CD8-positive, alpha-beta memory T cell (primary cell): ENCODE measurements at regions not wholly inside any gene's neighbourhood (a gene's known extent, or its start where the extent isn't known, plus 50 kb on each side); places are given as distances from the start of the nearest gene placed in this dataset.

ENCODE experiments used
- CTCF ChIA-PET: fragments of 350-600 bp; sonication (Branson Sonifier 250); formaldehyde crosslinking; loops from one replicate; lab custom pipeline; 2021; ENCODE audit warnings: antibody characterized with exemption; lab: Charles Lee
- POLR2A ChIA-PET: fragments of 350-600 bp; sonication (Branson Sonifier 250); formaldehyde crosslinking; loops from one replicate; lab custom pipeline; 2021; ENCODE audit warnings: antibody characterized with exemption; lab: Charles Lee
- DNase-seq, 5 donors: peaks; one replicate each; pipeline versions ENCODE4 v3.0.0 to v3.0.0-alpha.2; 2020 to 2022; ENCODE audit warnings: mixed read lengths in 1 of 5
- H3K27ac ChIP-seq: one replicate; pipeline ENCODE4 v1.7.0; 2013; ENCODE audit warnings: low read depth, mild to moderate bottlenecking, low read length, moderate library complexity
- H3K27me3 ChIP-seq: 2 replicates; pipeline ENCODE4 v1.7.0; 2013; ENCODE audit warnings: low read length, mild to moderate bottlenecking; ENCODE audit not compliant: insufficient read depth, poor library complexity, severe bottlenecking
- H3K36me3 ChIP-seq: 2 replicates; pipeline ENCODE4 v1.7.0; 2013; ENCODE audit warnings: mild to moderate bottlenecking, low read length, moderate library complexity; ENCODE audit not compliant: insufficient read depth
- H3K4me1 ChIP-seq: 2 replicates; pipeline ENCODE4 v1.7.0; 2013; ENCODE audit warnings: mild to moderate bottlenecking, low read length, moderate library complexity; ENCODE audit not compliant: insufficient read depth
- H3K4me3 ChIP-seq: 2 replicates; pipeline ENCODE4 v1.7.0; 2013; ENCODE audit warnings: mild to moderate bottlenecking, low read length
- H3K9me3 ChIP-seq: 2 replicates; pipeline ENCODE4 v1.7.0; 2013; ENCODE audit warnings: mild to moderate bottlenecking, low read length
- H3K27ac Mint-ChIP-seq, 8 donors: one replicate each; pipeline ENCODE4 v1.8.0; 2020 to 2021; ENCODE audit warnings: mixed read lengths in 8 of 8, mild to moderate bottlenecking in 6 of 8, inconsistent platforms in 3 of 8, moderate library complexity in 3 of 8
- H3K27me3 Mint-ChIP-seq, 2 donors: one replicate each; pipeline ENCODE4 v1.8.0; 2020 to 2021; ENCODE audit warnings: mixed read lengths in 2 of 2, mild to moderate bottlenecking in 1 of 2, moderate library complexity in 1 of 2
- H3K36me3 Mint-ChIP-seq, 3 donors: one replicate each; pipeline ENCODE4 v1.8.0; 2020 to 2021; ENCODE audit warnings: mixed read lengths in 3 of 3, inconsistent platforms in 1 of 3, mild to moderate bottlenecking in 1 of 3
- H3K4me1 Mint-ChIP-seq, 3 donors: one replicate each; pipeline ENCODE4 v1.8.0; 2020 to 2021; ENCODE audit warnings: mixed read lengths in 3 of 3, inconsistent platforms in 1 of 3, mild to moderate bottlenecking in 1 of 3
- H3K4me3 Mint-ChIP-seq, 7 donors: one replicate each; pipeline ENCODE4 v1.8.0; 2020 to 2021; ENCODE audit warnings: mixed read lengths in 7 of 7, mild to moderate bottlenecking in 6 of 7, moderate library complexity in 4 of 7, inconsistent platforms in 2 of 7
- H3K9me3 Mint-ChIP-seq, 5 donors: one replicate each; pipeline ENCODE4 v1.8.0; 2020 to 2022; ENCODE audit warnings: mixed read lengths in 5 of 5, mild to moderate bottlenecking in 3 of 5, moderate library complexity in 2 of 5, inconsistent platforms in 1 of 5

DNA sequence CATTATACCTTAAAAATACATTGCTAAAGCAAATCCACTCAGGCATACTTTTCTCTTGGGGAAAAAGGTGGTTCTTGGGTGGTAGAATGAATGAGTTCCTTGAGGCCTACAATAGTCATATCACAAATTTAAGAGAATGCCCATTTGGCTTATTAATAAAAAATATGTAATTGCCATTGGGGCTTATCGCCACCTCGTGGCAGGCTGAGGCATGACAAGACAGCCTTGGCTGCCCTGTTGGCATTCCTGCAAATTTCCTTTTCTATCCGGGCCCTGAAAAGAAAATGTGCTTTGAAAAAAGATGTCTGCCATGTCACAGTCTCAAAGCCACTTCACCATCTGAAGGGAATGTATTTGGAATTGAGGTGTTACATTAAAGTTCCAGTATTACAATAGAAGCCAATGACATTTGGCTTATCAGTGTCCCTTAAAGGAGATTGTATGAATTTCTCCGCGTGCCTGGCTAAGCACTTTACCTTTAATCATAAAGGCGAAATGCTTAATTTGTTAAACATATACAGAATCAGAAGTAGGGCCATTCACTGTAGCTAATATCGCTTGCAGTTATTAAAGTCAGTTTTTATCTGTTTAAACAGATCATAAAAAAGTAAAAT lies 188.3 kb upstream of the ZFP64 start:
- CTCF ChIA-PET: interaction anchor here (1.0 to 1.4 kb wide), 3 partner anchors 11 to 27 kb away, joined by 3 read pairs; no protein-coding TSS in a partner anchor
- H3K36me3 ChIP-seq: no peaks in the 10 kb centered on the region
- Mint-ChIP-seq H3K4me1 (peaks cover 8 to 22% (median 16%) of the 10 kb centered on the region in 3 donors), H3K36me3 (peaks cover 0 to 3% (median 0%) of the 10 kb centered on the region in 3 donors), H3K27me3 (peaks cover 0 to 3% of the 10 kb centered on the region in 2 donors), H3K4me3 (no peak overlapping the region), H3K9me3 (peaks cover 0 to 9% (median 5%) of the 10 kb centered on the region in 5 donors), H3K27ac (no peak overlapping the region)
- DNase-seq: peak in 4 of 5 donors; percentile 4 to 51 (median 22)
- POLR2A ChIA-PET: no interaction called here
- H3K9me3 ChIP-seq: no peaks in the 10 kb centered on the region
- no peak overlapping the region for H3K27ac ChIP-seq
- no peak overlapping the region for H3K4me3 ChIP-seq
- H3K4me1 ChIP-seq: peaks cover 6% of the 10 kb centered on the region
- H3K27me3 ChIP-seq: no peaks in the 10 kb centered on the region

DNA sequence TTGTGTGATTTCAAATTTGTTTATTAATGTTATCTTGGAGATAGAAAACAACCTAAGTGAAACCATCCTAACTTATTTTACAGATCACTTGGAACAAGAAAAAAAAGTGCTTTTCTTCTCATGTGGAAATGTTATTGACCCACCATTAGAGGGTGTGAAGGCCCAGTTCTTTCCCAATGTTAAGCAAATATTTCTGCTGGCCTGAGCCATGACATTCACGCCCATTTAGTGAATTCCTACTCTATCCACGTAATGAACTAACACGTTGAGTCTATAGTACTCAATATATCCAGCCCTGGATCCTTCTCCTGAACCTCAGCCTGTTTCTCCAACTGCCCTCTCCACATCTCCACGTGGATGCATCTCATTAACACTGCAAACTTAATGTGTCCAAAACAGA lies 180.6 kb upstream of the ZFP64 start:
- H3K27me3 ChIP-seq: no peaks in the 10 kb centered on the region
- no peak overlapping the region for H3K4me3 Mint-ChIP-seq
- H3K27ac ChIP-seq: no peak overlapping the region
- H3K4me1 ChIP-seq: no peaks in the 10 kb centered on the region
- no peaks in the 10 kb centered on the region for H3K36me3 ChIP-seq
- H3K4me3 ChIP-seq: no peak overlapping the region
- no peaks in the 10 kb centered on the region for H3K4me1 Mint-ChIP-seq
- H3K9me3 ChIP-seq: no peaks in the 10 kb centered on the region
- no peak overlapping the region for H3K27ac Mint-ChIP-seq
- ChIA-PET CTCF (no interaction called here), POLR2A (no interaction called here)
- peaks cover 7 to 10% of the 10 kb centered on the region in 2 donors for H3K27me3 Mint-ChIP-seq
- H3K36me3 Mint-ChIP-seq: no peaks in the 10 kb centered on the region
- no peak for DNase-seq
- no peaks in the 10 kb centered on the region for H3K9me3 Mint-ChIP-seq

- POLR2A ChIA-PET: no interaction called here
Measured at GRCh38 chr20:52365688-52366087, 174.1 kb upstream of the ZFP64 start.

DNA sequence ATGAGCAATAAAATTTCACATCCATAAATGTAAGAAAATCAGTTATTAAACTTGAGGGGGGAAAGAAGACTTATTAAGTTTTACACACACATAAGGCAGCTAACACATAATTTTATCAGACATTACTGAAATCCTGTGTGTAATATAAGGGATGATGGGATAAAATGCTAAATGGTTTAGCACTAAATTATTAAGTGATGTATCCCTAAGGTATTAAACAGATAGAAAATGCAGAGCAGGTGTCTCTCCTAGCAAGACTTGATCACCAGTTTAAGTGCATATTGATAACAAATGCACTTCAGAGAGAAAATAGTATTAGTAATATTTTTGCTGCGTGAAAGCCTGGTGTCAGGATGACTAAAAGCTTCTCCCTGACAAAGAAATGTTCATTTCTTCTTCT lies 172.8 kb upstream of the ZFP64 start:
- H3K27ac Mint-ChIP-seq: no peak overlapping the region
- Histone ChIP-seq H3K27me3 (no peaks in the 10 kb centered on the region), H3K4me3 (no peak overlapping the region), H3K4me1 (no peaks in the 10 kb centered on the region), H3K36me3 (no peaks in the 10 kb centered on the region), H3K27ac (no peak overlapping the region), H3K9me3 (no peaks in the 10 kb centered on the region)
- ChIA-PET POLR2A (no interaction called here), CTCF (interaction anchor here (0.6 to 1.0 kb wide), 2 partner anchors 11 to 306 kb away, joined by 3 read pairs; no protein-coding TSS in a partner anchor)
- peaks cover 0 to 2% (median 0%) of the 10 kb centered on the region in 5 donors for H3K9me3 Mint-ChIP-seq
- H3K4me3 Mint-ChIP-seq: no peak overlapping the region
- DNase-seq: no peak
- peaks cover 7 to 51% of the 10 kb centered on the region in 2 donors for H3K27me3 Mint-ChIP-seq
- no peaks in the 10 kb centered on the region for H3K4me1 Mint-ChIP-seq
- H3K36me3 Mint-ChIP-seq: peaks cover 0 to 5% (median 0%) of the 10 kb centered on the region in 3 donors

More at GRCh38 chr20:52365688-52366087, 174.1 kb upstream of the ZFP64 start:
- Histone ChIP-seq H3K27ac (no peak overlapping the region), H3K4me1 (no peaks in the 10 kb centered on the region), H3K4me3 (no peak overlapping the region), H3K9me3 (no peaks in the 10 kb centered on the region), H3K36me3 (no peaks in the 10 kb centered on the region), H3K27me3 (no peaks in the 10 kb centered on the region)
- H3K27me3 Mint-ChIP-seq: peaks cover 0 to 40% of the 10 kb centered on the region in 2 donors
- CTCF ChIA-PET: no interaction called here
- H3K9me3 Mint-ChIP-seq: peaks cover 0 to 2% (median 0%) of the 10 kb centered on the region in 5 donors
- H3K4me1 Mint-ChIP-seq: no peaks in the 10 kb centered on the region
- DNase-seq: no peak
- H3K36me3 Mint-ChIP-seq: peaks cover 0 to 5% (median 0%) of the 10 kb centered on the region in 3 donors
- no peak overlapping the region for H3K4me3 Mint-ChIP-seq
- no peak overlapping the region for H3K27ac Mint-ChIP-seq

- Mint-ChIP-seq H3K9me3 (peaks cover under 1 to 2% (median 2%) of the 10 kb centered on the region in 5 donors), H3K27me3 (peaks cover 12 to 50% of the 10 kb centered on the region in 2 donors), H3K36me3 (peaks cover 0 to 5% (median 0%) of the 10 kb centered on the region in 3 donors), H3K4me3 (no peak overlapping the region), H3K27ac (no peak overlapping the region), H3K4me1 (no peaks in the 10 kb centered on the region)
- Histone ChIP-seq H3K9me3 (no peaks in the 10 kb centered on the region), H3K27me3 (no peaks in the 10 kb centered on the region), H3K4me1 (no peaks in the 10 kb centered on the region), H3K27ac (no peak overlapping the region), H3K4me3 (no peak overlapping the region), H3K36me3 (no peaks in the 10 kb centered on the region)
- ChIA-PET CTCF (no interaction called here), POLR2A (no interaction called here)
- DNase-seq: no peak
Measured at GRCh38 chr20:52361650-52362049, 170.1 kb upstream of the ZFP64 start.

DNA sequence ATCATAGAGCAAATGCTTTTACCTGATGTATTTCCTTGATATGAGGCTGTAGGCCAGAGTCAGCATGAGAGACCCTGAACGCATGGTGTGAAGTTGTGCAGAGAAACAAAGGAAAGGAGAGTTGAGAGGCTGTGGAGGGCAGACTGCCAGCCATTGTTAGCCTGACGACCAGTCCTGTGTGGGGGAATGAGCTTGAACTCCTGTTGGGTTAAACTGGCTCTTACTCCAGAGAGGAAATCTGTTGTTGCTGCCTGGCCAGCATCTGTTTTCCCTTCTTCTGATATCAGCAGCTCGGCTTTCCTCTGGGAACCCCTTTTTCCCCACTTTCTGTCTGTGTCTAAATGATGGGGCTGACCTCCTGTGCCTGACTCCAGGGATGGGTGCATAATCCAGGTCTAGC lies 158.2 kb upstream of the ZFP64 start:
- H3K4me3 Mint-ChIP-seq: no peak overlapping the region
- Histone ChIP-seq H3K9me3 (no peaks in the 10 kb centered on the region), H3K27ac (no peak overlapping the region), H3K4me1 (no peaks in the 10 kb centered on the region), H3K27me3 (no peaks in the 10 kb centered on the region), H3K4me3 (no peak overlapping the region), H3K36me3 (no peaks in the 10 kb centered on the region)
- H3K4me1 Mint-ChIP-seq: peaks cover 0 to 7% (median 3%) of the 10 kb centered on the region in 3 donors
- peaks cover 0 to 2% (median 0%) of the 10 kb centered on the region in 3 donors for H3K36me3 Mint-ChIP-seq
- ChIA-PET CTCF (interaction anchor here (2.1 kb wide), 1 partner anchor 38 kb away, joined by 8 read pairs; no protein-coding TSS in a partner anchor), POLR2A (no interaction called here)
- H3K27me3 Mint-ChIP-seq: peaks cover 0 to 3% of the 10 kb centered on the region in 2 donors
- no peak for DNase-seq
- peaks cover 0 to 4% (median 0%) of the 10 kb centered on the region in 5 donors for H3K9me3 Mint-ChIP-seq
- no peak overlapping the region for H3K27ac Mint-ChIP-seq

DNA sequence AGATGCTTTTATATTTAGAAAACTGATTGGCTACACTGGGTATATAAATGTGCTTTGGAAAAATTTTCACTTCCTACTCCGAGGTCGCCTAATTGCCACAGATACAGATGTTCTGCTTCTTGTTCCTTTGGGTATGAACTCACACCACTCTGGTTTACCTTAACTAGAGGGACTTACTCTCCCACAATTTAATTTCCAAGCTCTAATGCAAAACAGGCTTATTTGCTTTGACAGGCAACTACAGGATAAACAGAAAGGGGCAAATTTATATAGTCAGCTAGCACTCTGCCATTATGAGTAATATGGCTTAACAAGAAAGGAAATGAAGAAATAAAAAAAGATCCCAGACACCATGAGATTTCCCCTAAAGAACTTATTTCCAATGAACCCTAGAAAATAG lies 156.9 kb upstream of the ZFP64 start:
- Mint-ChIP-seq H3K4me3 (no peak overlapping the region), H3K9me3 (no peaks in the 10 kb centered on the region), H3K27me3 (peaks cover 0 to 5% of the 10 kb centered on the region in 2 donors), H3K4me1 (peaks cover 0 to 7% (median 3%) of the 10 kb centered on the region in 3 donors), H3K36me3 (peaks cover 0 to 7% (median 0%) of the 10 kb centered on the region in 3 donors), H3K27ac (peak overlapping the region in 1 of 8 donors; percentile 3)
- ChIA-PET POLR2A (no interaction called here), CTCF (interaction anchor here (2.1 kb wide), 1 partner anchor 36 kb away, joined by 8 read pairs; no protein-coding TSS in a partner anchor)
- Histone ChIP-seq H3K4me1 (no peaks in the 10 kb centered on the region), H3K4me3 (no peak overlapping the region), H3K27ac (no peak overlapping the region), H3K36me3 (no peaks in the 10 kb centered on the region), H3K27me3 (no peaks in the 10 kb centered on the region), H3K9me3 (no peaks in the 10 kb centered on the region)
- no peak for DNase-seq

DNA sequence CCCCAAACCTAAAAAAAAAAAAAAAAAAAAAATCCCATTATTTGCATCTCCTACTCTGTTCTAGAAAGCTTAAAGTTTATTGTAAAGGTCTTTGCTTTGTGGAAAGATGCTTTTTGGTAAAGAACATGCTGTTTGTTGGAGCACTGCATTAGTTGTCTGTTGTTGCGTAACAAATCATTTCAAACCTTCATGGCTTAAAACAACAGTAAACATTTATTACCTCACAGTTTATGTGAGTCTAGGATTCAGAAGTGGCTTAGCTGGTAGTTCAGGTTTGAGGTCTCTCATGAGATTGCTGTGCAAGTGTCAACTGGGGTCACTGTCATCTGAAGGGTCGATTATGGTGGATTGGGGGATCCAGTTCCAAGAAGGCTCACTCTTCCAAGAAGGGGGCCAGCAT lies 155.2 kb upstream of the ZFP64 start:
- ChIA-PET POLR2A (no interaction called here), CTCF (no interaction called here)
- Mint-ChIP-seq H3K36me3 (peaks cover 0 to 7% (median 0%) of the 10 kb centered on the region in 3 donors), H3K27ac (no peak overlapping the region), H3K27me3 (peaks cover 5 to 7% of the 10 kb centered on the region in 2 donors), H3K9me3 (no peaks in the 10 kb centered on the region), H3K4me1 (peaks cover 0 to 7% (median 4%) of the 10 kb centered on the region in 3 donors), H3K4me3 (no peak overlapping the region)
- Histone ChIP-seq H3K27me3 (no peaks in the 10 kb centered on the region), H3K9me3 (no peaks in the 10 kb centered on the region), H3K36me3 (no peaks in the 10 kb centered on the region), H3K27ac (no peak overlapping the region), H3K4me1 (no peaks in the 10 kb centered on the region), H3K4me3 (no peak overlapping the region)
- DNase-seq: no peak
